C4-2B (cell line): ENCODE measurements at regions not wholly inside any gene's neighbourhood (a gene's known extent, or its start where the extent isn't known, plus 50 kb on each side); places are given as distances from the start of the nearest gene placed in this dataset.

Experiments used
- ZFX ChIP-seq: fragments of 450-650 bp; IDR thresholded peaks from 2 replicates; pipeline ENCODE4 v1.6.1; 2017
- TF ChIP-seq, protein P1 (sequence below): fragments of 450-650 bp; conservative IDR thresholded peaks from 2 replicates; pipeline ENCODE4 v1.5.1; 2017; ENCODE audit warnings: mild to moderate bottlenecking

DNA sequence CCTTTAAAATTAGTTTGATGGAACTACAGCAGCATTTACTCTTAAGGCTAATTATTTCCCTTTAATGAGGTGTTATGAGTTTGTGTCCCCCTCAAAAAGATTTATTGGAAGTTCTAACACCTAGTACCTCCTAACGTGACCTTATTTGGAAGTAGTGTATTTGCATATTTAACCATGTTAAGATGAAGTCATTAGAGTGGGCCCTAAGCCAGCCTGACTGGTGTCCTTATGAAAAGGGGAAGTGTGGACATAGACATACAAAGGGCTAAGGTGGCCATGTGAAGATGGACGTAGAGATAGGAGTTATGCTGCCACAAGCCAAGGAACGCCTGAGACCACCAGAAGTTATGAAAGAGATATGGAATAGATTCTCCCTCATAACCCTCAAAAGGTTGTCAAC is 985.4 kb upstream of the INTU start:
- TF ChIP-seq, protein P1, sequence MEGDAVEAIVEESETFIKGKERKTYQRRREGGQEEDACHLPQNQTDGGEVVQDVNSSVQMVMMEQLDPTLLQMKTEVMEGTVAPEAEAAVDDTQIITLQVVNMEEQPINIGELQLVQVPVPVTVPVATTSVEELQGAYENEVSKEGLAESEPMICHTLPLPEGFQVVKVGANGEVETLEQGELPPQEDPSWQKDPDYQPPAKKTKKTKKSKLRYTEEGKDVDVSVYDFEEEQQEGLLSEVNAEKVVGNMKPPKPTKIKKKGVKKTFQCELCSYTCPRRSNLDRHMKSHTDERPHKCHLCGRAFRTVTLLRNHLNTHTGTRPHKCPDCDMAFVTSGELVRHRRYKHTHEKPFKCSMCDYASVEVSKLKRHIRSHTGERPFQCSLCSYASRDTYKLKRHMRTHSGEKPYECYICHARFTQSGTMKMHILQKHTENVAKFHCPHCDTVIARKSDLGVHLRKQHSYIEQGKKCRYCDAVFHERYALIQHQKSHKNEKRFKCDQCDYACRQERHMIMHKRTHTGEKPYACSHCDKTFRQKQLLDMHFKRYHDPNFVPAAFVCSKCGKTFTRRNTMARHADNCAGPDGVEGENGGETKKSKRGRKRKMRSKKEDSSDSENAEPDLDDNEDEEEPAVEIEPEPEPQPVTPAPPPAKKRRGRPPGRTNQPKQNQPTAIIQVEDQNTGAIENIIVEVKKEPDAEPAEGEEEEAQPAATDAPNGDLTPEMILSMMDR = no peak
- no peak for TF ChIP-seq ZFX
